Fibroblast of the aortic adventitia (primary cell): ENCODE measurements at regions not wholly inside any gene's neighbourhood (a gene's known extent, or its start where the extent isn't known, plus 50 kb on each side); places are given as distances from the start of the nearest gene placed in this dataset.
"Not testable (repeated sequence)": the region's sequence is repeated elsewhere in the genome, so short reads cannot be mapped to it uniquely, and the experiment has no call there.

ENCODE experiments used
- DNase-seq: peaks from one replicate; pipeline ENCODE4 v3.0.0-alpha.2; 2010; ENCODE audit warnings: low read depth
- H3K4me3 ChIP-seq: 2 replicates; pipeline ENCODE4 v1.5.1; 2011; ENCODE audit warnings: low read depth, mild to moderate bottlenecking, control low read depth, low read length, moderate library complexity
- CTCF ChIP-seq: IDR thresholded peaks from 2 replicates; pipeline ENCODE4 v1.5.1; 2011; ENCODE audit warnings: mild to moderate bottlenecking, low read length, control low read depth, inconsistent platforms; ENCODE audit not compliant: insufficient read depth

- no peak for TF ChIP-seq CTCF
- no peak for DNase-seq
Measured at GRCh38 chr2:16722126-16722525, 56.5 kb upstream of the CYRIA start.

GRCh38 chr2:16721529-16721928 is 55.9 kb upstream of the CYRIA start:
- not testable (repeated sequence) for H3K4me3 ChIP-seq, DNase-seq

More at GRCh38 chr2:16722126-16722525, 56.5 kb upstream of the CYRIA start:
- H3K4me3 ChIP-seq, result no peak overlapping the region

GRCh38 chr2:16720737-16721136 is 55.1 kb upstream of the CYRIA start:
- not testable (repeated sequence) for H3K4me3 ChIP-seq, DNase-seq

GRCh38 chr2:16719485-16719808 is 53.8 kb upstream of the CYRIA start:
- no peak for TF ChIP-seq CTCF
- no peak overlapping the region for H3K4me3 ChIP-seq
- DNase-seq, result no peak

- no peak for DNase-seq
Measured at GRCh38 chr2:16718576-16719484, 53.2 kb upstream of the CYRIA start.

GRCh38 chr2:16717477-16717876 is 51.8 kb upstream of the CYRIA start:
- DNase-seq, result no peak
- H3K4me3 ChIP-seq, result no peak overlapping the region
- TF ChIP-seq CTCF, result no peak

More at GRCh38 chr2:16718576-16719484, 53.2 kb upstream of the CYRIA start:
- no peak overlapping the region for H3K4me3 ChIP-seq
- no peak for TF ChIP-seq CTCF

- TF ChIP-seq CTCF, result no peak
- DNase-seq, result no peak
- no peak overlapping the region for H3K4me3 ChIP-seq
Measured at GRCh38 chr2:16716944-16717343, 51.3 kb upstream of the CYRIA start.

- no peak for TF ChIP-seq CTCF
Measured at GRCh38 chr2:16716024-16716423, 50.4 kb upstream of the CYRIA start.

More at GRCh38 chr2:16716024-16716423, 50.4 kb upstream of the CYRIA start:
- no peak overlapping the region for H3K4me3 ChIP-seq
- no peak for DNase-seq
